Neural cell (in vitro differentiated cells): ENCODE measurements at regions not wholly inside any gene's neighbourhood (a gene's known extent, or its start where the extent isn't known, plus 50 kb on each side); places are given as distances from the start of the nearest gene placed in this dataset.

Source experiments
- H2AFZ ChIP-seq: fragments of 200-600, 300-800 bp; sonication (generic), shearing (Covaris generic); 2 replicates; pipeline ENCODE4 v1.6.0; 2014; ENCODE audit warnings: low read depth, mild to moderate bottlenecking, antibody characterized with exemption, low read length, moderate library complexity
- H3F3A ChIP-seq: fragments of 200-600 bp; shearing (Covaris generic); 2 replicates; pipeline ENCODE4 v1.6.1; 2016; ENCODE audit warnings: mild to moderate bottlenecking, moderate library complexity, mixed read lengths, antibody characterized with exemption, low read length; ENCODE audit not compliant: insufficient read depth, poor library complexity, severe bottlenecking
- H3K27ac ChIP-seq: fragments of 200-600, 300-800 bp; sonication (generic), shearing (Covaris generic); 2 replicates; pipeline ENCODE4 v1.5.1; 2014; ENCODE audit warnings: mild to moderate bottlenecking, low read length, moderate library complexity
- H3K27me3 ChIP-seq: fragments of 300-800, 200-600 bp; sonication (generic), shearing (Covaris generic); 2 replicates; pipeline ENCODE4 v1.6.0; 2014; ENCODE audit warnings: mild to moderate bottlenecking, low read depth, low read length, moderate library complexity; ENCODE audit not compliant: insufficient read depth
- H3K36me3 ChIP-seq: fragments of 300-800, 200-600 bp; sonication (generic), shearing (Covaris generic); 2 replicates; pipeline ENCODE4 v1.5.1; 2014; ENCODE audit warnings: mild to moderate bottlenecking, antibody characterized with exemption, low read length, moderate library complexity; ENCODE audit not compliant: insufficient read depth
- H3K4me2 ChIP-seq: fragments of 300-800, 200-600 bp; sonication (generic), shearing (Covaris generic); 2 replicates; pipeline ENCODE4 v1.6.0; 2014; ENCODE audit warnings: mild to moderate bottlenecking, low read length
- H3K4me3 ChIP-seq: fragments of 300-800, 200-600 bp; sonication (generic), shearing (Covaris generic); 2 replicates; pipeline ENCODE4 v1.5.1; 2014; ENCODE audit warnings: mild to moderate bottlenecking, low read length, moderate library complexity
- H3K79me2 ChIP-seq: fragments of 200-600 bp; shearing (Covaris generic); replicated peaks from 2 replicates; pipeline ENCODE4 v1.6.0; 2014; ENCODE audit warnings: mild to moderate bottlenecking, low read length, moderate library complexity; ENCODE audit not compliant: insufficient read depth
- H3K9ac ChIP-seq: fragments of 300-800, 200-600 bp; sonication (generic), shearing (Covaris generic); 2 replicates; pipeline ENCODE4 v1.6.1; 2016; ENCODE audit warnings: mild to moderate bottlenecking, low read length, mixed read lengths
- H3K9me2 ChIP-seq: fragments of 200-600 bp; shearing (Covaris generic); 2 replicates; pipeline ENCODE4 v1.6.1; 2016; ENCODE audit warnings: mild to moderate bottlenecking, low read length, mixed read lengths; ENCODE audit not compliant: insufficient read depth
- H3K9me3 ChIP-seq: fragments of 200-600, 300-800 bp; sonication (generic), shearing (Covaris generic); 2 replicates; pipeline ENCODE4 v1.6.1; 2016; ENCODE audit warnings: mild to moderate bottlenecking, mixed run types, low read length, moderate library complexity, mixed read lengths
- H4K20me1 ChIP-seq: fragments of 200-600 bp; shearing (Covaris generic); 2 replicates; pipeline ENCODE4 v1.6.1; 2016; ENCODE audit warnings: mild to moderate bottlenecking, mixed run types; ENCODE audit not compliant: insufficient read depth
- EP300 ChIP-seq: fragments of 450-650 bp; conservative IDR thresholded peaks from 2 replicates; pipeline ENCODE4 v1.6.1; 2014; ENCODE audit warnings: antibody characterized with exemption, mild to moderate bottlenecking, moderate library complexity; ENCODE audit not compliant: poor library complexity, severe bottlenecking
- EZH2 ChIP-seq: fragments of 200-600, 300-800 bp; shearing (Covaris generic), sonication (generic); IDR thresholded peaks from 2 replicates; pipeline ENCODE4 v1.6.1; 2014; ENCODE audit warnings: antibody characterized with exemption, low read length, borderline replicate concordance, mild to moderate bottlenecking; ENCODE audit not compliant: insufficient read depth, poor library complexity, severe bottlenecking
- MXI1 ChIP-seq: fragments of 450-650 bp; conservative IDR thresholded peaks from 2 replicates; pipeline ENCODE4 v1.6.1; 2014; ENCODE audit warnings: antibody characterized with exemption, mild to moderate bottlenecking; ENCODE audit not compliant: poor library complexity, severe bottlenecking
- POLR2AphosphoS5 ChIP-seq: IDR thresholded peaks from 2 replicates; pipeline ENCODE4 v1.6.1; 2012
- RAD21 ChIP-seq: fragments of 450-650 bp; conservative IDR thresholded peaks from 2 replicates; pipeline ENCODE4 v1.6.1; 2014; ENCODE audit warnings: antibody characterized with exemption, mild to moderate bottlenecking, moderate library complexity
- SMC3 ChIP-seq: fragments of 450-650 bp; conservative IDR thresholded peaks from 2 replicates; pipeline ENCODE4 v1.6.1; 2014; ENCODE audit warnings: antibody characterized with exemption, mild to moderate bottlenecking, moderate library complexity; ENCODE audit not compliant: poor library complexity
- TAF1 ChIP-seq: IDR thresholded peaks from 2 replicates; pipeline ENCODE4 v1.6.1; 2012; ENCODE audit warnings: low read depth
- TF ChIP-seq, protein P1 (sequence below): IDR thresholded peaks from 2 replicates; pipeline ENCODE4 v1.6.1; 2012; ENCODE audit warnings: borderline replicate concordance
- TF ChIP-seq, protein P2 (sequence below): fragments of 450-650 bp; IDR thresholded peaks from 2 replicates; pipeline ENCODE4 v1.5.1; 2014; ENCODE audit warnings: antibody characterized with exemption, mild to moderate bottlenecking, moderate library complexity; ENCODE audit not compliant: poor library complexity, severe bottlenecking

DNA sequence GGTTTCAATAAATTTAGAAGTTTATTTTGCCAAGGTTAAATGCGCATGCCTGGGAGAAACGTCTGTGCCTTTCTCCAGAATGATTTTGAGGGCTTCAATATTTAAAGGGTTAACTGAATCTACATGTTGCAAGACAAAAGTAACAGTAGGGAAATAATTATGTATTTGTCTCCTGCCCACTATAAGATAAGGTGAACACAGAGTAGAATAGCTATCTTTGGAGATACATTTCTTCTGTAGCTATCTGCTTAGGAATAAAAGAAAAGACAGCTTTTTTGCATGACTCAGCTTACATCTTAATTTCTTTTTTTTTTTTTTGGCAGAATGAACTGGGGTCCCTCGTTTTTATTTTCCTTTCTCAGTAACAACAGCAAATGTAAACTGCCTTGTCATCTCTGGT lies 1351.6 kb downstream of the AMY1C start:
- Histone ChIP-seq H3K9me3 (no peaks in the 10 kb centered on the region), H3K9ac (no peak overlapping the region), H3K27me3 (no peaks in the 10 kb centered on the region), H2AFZ (no peak overlapping the region), H3K9me2 (no peaks in the 10 kb centered on the region), H3K36me3 (no peaks in the 10 kb centered on the region), H3K4me3 (no peak overlapping the region), H4K20me1 (no peaks in the 10 kb centered on the region), H3K79me2 (no peaks in the 10 kb centered on the region), H3K4me2 (no peak overlapping the region), H3K27ac (no peak overlapping the region), H3F3A (no peaks in the 10 kb centered on the region)
- no peak for TF ChIP-seq TAF1
- TF ChIP-seq EZH2 = no peak
- TF ChIP-seq, protein P1, sequence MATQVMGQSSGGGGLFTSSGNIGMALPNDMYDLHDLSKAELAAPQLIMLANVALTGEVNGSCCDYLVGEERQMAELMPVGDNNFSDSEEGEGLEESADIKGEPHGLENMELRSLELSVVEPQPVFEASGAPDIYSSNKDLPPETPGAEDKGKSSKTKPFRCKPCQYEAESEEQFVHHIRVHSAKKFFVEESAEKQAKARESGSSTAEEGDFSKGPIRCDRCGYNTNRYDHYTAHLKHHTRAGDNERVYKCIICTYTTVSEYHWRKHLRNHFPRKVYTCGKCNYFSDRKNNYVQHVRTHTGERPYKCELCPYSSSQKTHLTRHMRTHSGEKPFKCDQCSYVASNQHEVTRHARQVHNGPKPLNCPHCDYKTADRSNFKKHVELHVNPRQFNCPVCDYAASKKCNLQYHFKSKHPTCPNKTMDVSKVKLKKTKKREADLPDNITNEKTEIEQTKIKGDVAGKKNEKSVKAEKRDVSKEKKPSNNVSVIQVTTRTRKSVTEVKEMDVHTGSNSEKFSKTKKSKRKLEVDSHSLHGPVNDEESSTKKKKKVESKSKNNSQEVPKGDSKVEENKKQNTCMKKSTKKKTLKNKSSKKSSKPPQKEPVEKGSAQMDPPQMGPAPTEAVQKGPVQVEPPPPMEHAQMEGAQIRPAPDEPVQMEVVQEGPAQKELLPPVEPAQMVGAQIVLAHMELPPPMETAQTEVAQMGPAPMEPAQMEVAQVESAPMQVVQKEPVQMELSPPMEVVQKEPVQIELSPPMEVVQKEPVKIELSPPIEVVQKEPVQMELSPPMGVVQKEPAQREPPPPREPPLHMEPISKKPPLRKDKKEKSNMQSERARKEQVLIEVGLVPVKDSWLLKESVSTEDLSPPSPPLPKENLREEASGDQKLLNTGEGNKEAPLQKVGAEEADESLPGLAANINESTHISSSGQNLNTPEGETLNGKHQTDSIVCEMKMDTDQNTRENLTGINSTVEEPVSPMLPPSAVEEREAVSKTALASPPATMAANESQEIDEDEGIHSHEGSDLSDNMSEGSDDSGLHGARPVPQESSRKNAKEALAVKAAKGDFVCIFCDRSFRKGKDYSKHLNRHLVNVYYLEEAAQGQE = no peak
- TF ChIP-seq RAD21 = no peak
- no peak for TF ChIP-seq MXI1
- TF ChIP-seq SMC3 = no peak
- TF ChIP-seq, protein P2, sequence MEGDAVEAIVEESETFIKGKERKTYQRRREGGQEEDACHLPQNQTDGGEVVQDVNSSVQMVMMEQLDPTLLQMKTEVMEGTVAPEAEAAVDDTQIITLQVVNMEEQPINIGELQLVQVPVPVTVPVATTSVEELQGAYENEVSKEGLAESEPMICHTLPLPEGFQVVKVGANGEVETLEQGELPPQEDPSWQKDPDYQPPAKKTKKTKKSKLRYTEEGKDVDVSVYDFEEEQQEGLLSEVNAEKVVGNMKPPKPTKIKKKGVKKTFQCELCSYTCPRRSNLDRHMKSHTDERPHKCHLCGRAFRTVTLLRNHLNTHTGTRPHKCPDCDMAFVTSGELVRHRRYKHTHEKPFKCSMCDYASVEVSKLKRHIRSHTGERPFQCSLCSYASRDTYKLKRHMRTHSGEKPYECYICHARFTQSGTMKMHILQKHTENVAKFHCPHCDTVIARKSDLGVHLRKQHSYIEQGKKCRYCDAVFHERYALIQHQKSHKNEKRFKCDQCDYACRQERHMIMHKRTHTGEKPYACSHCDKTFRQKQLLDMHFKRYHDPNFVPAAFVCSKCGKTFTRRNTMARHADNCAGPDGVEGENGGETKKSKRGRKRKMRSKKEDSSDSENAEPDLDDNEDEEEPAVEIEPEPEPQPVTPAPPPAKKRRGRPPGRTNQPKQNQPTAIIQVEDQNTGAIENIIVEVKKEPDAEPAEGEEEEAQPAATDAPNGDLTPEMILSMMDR = no peak
- TF ChIP-seq EP300 = no peak
- no peak for TF ChIP-seq POLR2AphosphoS5

DNA sequence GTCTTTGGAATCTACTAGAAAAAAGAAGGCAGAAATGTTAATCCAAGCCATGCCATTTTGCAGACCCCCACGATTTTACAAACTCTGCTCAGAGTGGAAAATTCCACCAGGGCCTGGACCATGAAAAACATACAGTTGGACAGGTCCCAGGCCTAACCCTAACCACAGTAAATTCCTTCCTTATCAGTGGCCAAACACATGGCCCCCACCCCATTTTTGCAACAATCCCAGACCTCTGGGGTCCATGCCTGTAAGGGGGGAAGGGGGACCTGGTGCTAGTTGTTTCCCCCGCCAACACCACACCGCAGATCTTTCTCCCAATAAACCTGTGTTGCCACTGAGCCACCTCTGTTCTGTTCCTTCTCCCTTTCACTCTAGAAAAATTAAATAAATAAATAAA lies 1352.7 kb downstream of the AMY1C start:
- Histone ChIP-seq H3F3A (no peaks in the 10 kb centered on the region), H3K27ac (no peak overlapping the region), H4K20me1 (no peaks in the 10 kb centered on the region), H3K9me3 (no peaks in the 10 kb centered on the region), H3K4me2 (no peak overlapping the region), H2AFZ (no peak overlapping the region), H3K79me2 (no peaks in the 10 kb centered on the region), H3K9ac (no peak overlapping the region), H3K27me3 (no peaks in the 10 kb centered on the region), H3K36me3 (no peaks in the 10 kb centered on the region), H3K9me2 (no peaks in the 10 kb centered on the region), H3K4me3 (no peak overlapping the region)
- TF ChIP-seq, protein P1 = no peak
- TF ChIP-seq EZH2 (no peak), SMC3 (no peak), MXI1 (no peak), RAD21 (no peak), EP300 (no peak), POLR2AphosphoS5 (no peak), TAF1 (no peak)
- TF ChIP-seq, protein P2 = no peak
